Thyroid gland (tissue), 4 donors: ENCODE measurements at regions not wholly inside any gene's neighbourhood (a gene's known extent, or its start where the extent isn't known, plus 50 kb on each side); places are given as distances from the start of the nearest gene placed in this dataset.

ENCODE experiments used
- POLR2A ChIP-seq, 2 donors: fragments of 450-650 bp; IDR thresholded peaks; one replicate each; pipeline ENCODE4 v1.6.1; 2017; ENCODE audit warnings: antibody characterized with exemption in 2 of 2, mild to moderate bottlenecking in 2 of 2, moderate library complexity in 1 of 2
- TF ChIP-seq, protein P1 (sequence below), 6 experiments: fragments of 200-600 bp in 3 of 6; fragments of 450-650 bp in 3 of 6; sonication (generic) in 3 of 6; IDR thresholded peaks; one replicate each; pipeline ENCODE4 v1.5.1; 2016 to 2019; ENCODE audit warnings: antibody characterized with exemption in 6 of 6, mild to moderate bottlenecking in 2 of 6, inconsistent platforms in 1 of 6, moderate library complexity in 1 of 6

DNA sequence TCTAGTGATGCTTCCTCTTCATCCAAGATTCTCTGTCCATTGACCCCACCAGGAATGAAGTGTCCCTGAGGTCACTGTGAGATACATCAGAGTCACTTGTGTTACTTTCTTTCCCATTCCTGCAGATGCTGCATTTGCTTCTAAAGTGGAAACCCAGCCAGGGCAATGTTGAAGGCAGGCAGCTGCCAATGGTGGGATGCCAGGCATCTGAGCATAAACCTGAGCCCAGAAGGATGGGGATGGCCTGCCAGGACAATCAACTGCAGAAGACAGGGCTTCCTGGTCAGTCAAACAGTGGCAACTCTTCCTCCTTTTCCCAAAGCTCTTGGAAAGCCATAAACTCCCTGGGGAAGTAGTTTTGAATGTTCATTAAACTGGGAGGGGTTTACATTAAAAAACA is 178.0 kb upstream of the TMEM132C start:
- TF ChIP-seq, protein P1, sequence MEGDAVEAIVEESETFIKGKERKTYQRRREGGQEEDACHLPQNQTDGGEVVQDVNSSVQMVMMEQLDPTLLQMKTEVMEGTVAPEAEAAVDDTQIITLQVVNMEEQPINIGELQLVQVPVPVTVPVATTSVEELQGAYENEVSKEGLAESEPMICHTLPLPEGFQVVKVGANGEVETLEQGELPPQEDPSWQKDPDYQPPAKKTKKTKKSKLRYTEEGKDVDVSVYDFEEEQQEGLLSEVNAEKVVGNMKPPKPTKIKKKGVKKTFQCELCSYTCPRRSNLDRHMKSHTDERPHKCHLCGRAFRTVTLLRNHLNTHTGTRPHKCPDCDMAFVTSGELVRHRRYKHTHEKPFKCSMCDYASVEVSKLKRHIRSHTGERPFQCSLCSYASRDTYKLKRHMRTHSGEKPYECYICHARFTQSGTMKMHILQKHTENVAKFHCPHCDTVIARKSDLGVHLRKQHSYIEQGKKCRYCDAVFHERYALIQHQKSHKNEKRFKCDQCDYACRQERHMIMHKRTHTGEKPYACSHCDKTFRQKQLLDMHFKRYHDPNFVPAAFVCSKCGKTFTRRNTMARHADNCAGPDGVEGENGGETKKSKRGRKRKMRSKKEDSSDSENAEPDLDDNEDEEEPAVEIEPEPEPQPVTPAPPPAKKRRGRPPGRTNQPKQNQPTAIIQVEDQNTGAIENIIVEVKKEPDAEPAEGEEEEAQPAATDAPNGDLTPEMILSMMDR (IDR thresholded peaks at IDR 0.05), result no peak
- no peak for TF ChIP-seq POLR2A (IDR thresholded peaks at IDR 0.05)
